ENCODE measurements at regions not wholly inside any gene's neighbourhood (a gene's known extent, or its start where the extent isn't known, plus 50 kb on each side); places are given as distances from the start of the nearest gene placed in this dataset.

GRCh38 chr13:26498656-26499601 is 58.6 kb upstream of the WASF3 start:
- no TSS peak for BruUV-seq (replicated peaks)
- DNase-seq (ENCODE audit: unreplicated experiment), result no peak
- H3K36me3 Mint-ChIP-seq (ENCODE audit: insufficient read depth, unreplicated experiment), result no peaks in the 10 kb centered on the region
- H3K9me3 Mint-ChIP-seq (ENCODE audit: unreplicated experiment), result no peaks in the 10 kb centered on the region
- H3K27me3 Mint-ChIP-seq (ENCODE audit: insufficient read depth, unreplicated experiment), result no peaks in the 10 kb centered on the region
- intact Hi-C loops (cut with micrococcal nuclease), result loop anchor here (5.0 kb wide), 1 partner anchor 58 kb away; the partner anchor contains the start of gene WASF3
- H3K4me3 Mint-ChIP-seq (ENCODE audit: unreplicated experiment), result no peak overlapping the region
- ChIA-PET CTCF (interaction anchor here (0.6 to 7.4 kb wide), 5 partner anchors 9 to 314 kb away, joined by 3 to 64 read pairs (median 7); no protein-coding TSS in a partner anchor), POLR2A (interaction anchor here (1.0 kb wide), 1 partner anchor 314 kb away, joined by 5 read pairs; no protein-coding TSS in a partner anchor)
- H3K4me1 Mint-ChIP-seq (ENCODE audit: insufficient read depth, unreplicated experiment), result peaks cover 17% of the 10 kb centered on the region
- no peak overlapping the region for H3K27ac Mint-ChIP-seq (ENCODE audit: low read depth, unreplicated experiment)
- TF ChIP-seq CTCF (IDR thresholded peaks at IDR 0.05; ENCODE audit: unreplicated experiment), result no peak

- intact Hi-C loops (cut with micrococcal nuclease), result no loop called here
- H3K4me1 Mint-ChIP-seq (ENCODE audit: insufficient read depth, unreplicated experiment), result peaks cover 17% of the 10 kb centered on the region
- no peaks in the 10 kb centered on the region for H3K9me3 Mint-ChIP-seq (ENCODE audit: unreplicated experiment)
- H3K4me3 Mint-ChIP-seq (ENCODE audit: unreplicated experiment), result no peak overlapping the region
- ChIA-PET POLR2A (interaction anchor here (0.7 to 1.6 kb wide), 2 partner anchors 18 to 314 kb away, joined by 3 to 4 read pairs; no protein-coding TSS in a partner anchor), CTCF (interaction anchor here (0.8 to 2.2 kb wide), 3 partner anchors 18 to 316 kb away, joined by 3 to 7 read pairs (median 4); no protein-coding TSS in a partner anchor)
- no peaks in the 10 kb centered on the region for H3K27me3 Mint-ChIP-seq (ENCODE audit: insufficient read depth, unreplicated experiment)
- DNase-seq (ENCODE audit: unreplicated experiment), result no peak
- no peaks in the 10 kb centered on the region for H3K36me3 Mint-ChIP-seq (ENCODE audit: insufficient read depth, unreplicated experiment)
- no TSS peak for BruUV-seq (replicated peaks)
- no peak overlapping the region for H3K27ac Mint-ChIP-seq (ENCODE audit: low read depth, unreplicated experiment)
- no peak for TF ChIP-seq CTCF (IDR thresholded peaks at IDR 0.05; ENCODE audit: unreplicated experiment)
Measured at GRCh38 chr13:26500618-26501320, 56.7 kb upstream of the WASF3 start.

GRCh38 chr13:26501641-26502040 is 55.8 kb upstream of the WASF3 start:
- CTCF ChIA-PET, result interaction anchor here (0.8 to 2.2 kb wide), 3 partner anchors 19 to 317 kb away, joined by 3 to 7 read pairs (median 4); no protein-coding TSS in a partner anchor
- Mint-ChIP-seq H3K9me3 (ENCODE audit: unreplicated experiment) (no peaks in the 10 kb centered on the region), H3K4me1 (ENCODE audit: insufficient read depth, unreplicated experiment) (peaks cover 17% of the 10 kb centered on the region), H3K36me3 (ENCODE audit: insufficient read depth, unreplicated experiment) (no peaks in the 10 kb centered on the region), H3K4me3 (ENCODE audit: unreplicated experiment) (no peak overlapping the region), H3K27me3 (ENCODE audit: insufficient read depth, unreplicated experiment) (no peaks in the 10 kb centered on the region), H3K27ac (ENCODE audit: low read depth, unreplicated experiment) (no peak overlapping the region)
- BruUV-seq (replicated peaks), result no TSS peak
- TF ChIP-seq CTCF (IDR thresholded peaks at IDR 0.05; ENCODE audit: unreplicated experiment), result no peak
- intact Hi-C loops (cut with micrococcal nuclease), result no loop called here
- no peak for DNase-seq (ENCODE audit: unreplicated experiment)
- POLR2A ChIA-PET, result interaction anchor here (1.6 kb wide), 1 partner anchor 315 kb away, joined by 4 read pairs; no protein-coding TSS in a partner anchor

- Mint-ChIP-seq H3K27me3 (ENCODE audit: insufficient read depth, unreplicated experiment) (no peaks in the 10 kb centered on the region), H3K4me3 (ENCODE audit: unreplicated experiment) (no peak overlapping the region), H3K9me3 (ENCODE audit: unreplicated experiment) (no peaks in the 10 kb centered on the region), H3K4me1 (ENCODE audit: insufficient read depth, unreplicated experiment) (peaks cover 7% of the 10 kb centered on the region), H3K36me3 (ENCODE audit: insufficient read depth, unreplicated experiment) (no peaks in the 10 kb centered on the region), H3K27ac (ENCODE audit: low read depth, unreplicated experiment) (no peak overlapping the region)
- intact Hi-C loops (cut with micrococcal nuclease), result no loop called here
- no TSS peak for BruUV-seq (replicated peaks)
- CTCF ChIA-PET, result no interaction called here
- POLR2A ChIA-PET, result no interaction called here
- no peak for TF ChIP-seq CTCF (IDR thresholded peaks at IDR 0.05; ENCODE audit: unreplicated experiment)
- no peak for DNase-seq (ENCODE audit: unreplicated experiment)
Measured at GRCh38 chr13:26502826-26503225, 54.7 kb upstream of the WASF3 start.
